MM.1S (cell line): ENCODE measurements at regions not wholly inside any gene's neighbourhood (a gene's known extent, or its start where the extent isn't known, plus 50 kb on each side); places are given as distances from the start of the nearest gene placed in this dataset.
"Not testable (repeated sequence)": the region's sequence is repeated elsewhere in the genome, so short reads cannot be mapped to it uniquely, and the experiment has no call there.

ENCODE experiments used
- CTCF ChIP-seq: fragments of 300-600 bp; sonication (generic); IDR thresholded peaks from 2 replicates; pipeline ENCODE4 v1.5.1; 2016; ENCODE audit warnings: antibody characterized with exemption, low read length, mixed read lengths
- EZH2 ChIP-seq: fragments of 300-600 bp; sonication (generic); optimal IDR thresholded peaks from 2 replicates; pipeline ENCODE3; 2017; ENCODE audit warnings: low read depth, mild to moderate bottlenecking, antibody characterized with exemption, low read length, mixed read lengths

- TF ChIP-seq CTCF, EZH2: not testable (repeated sequence)
Measured at GRCh38 chr12:8399496-8400034, 56.2 kb upstream of the CLEC6A start.
